ENCODE measurements at regions not wholly inside any gene's neighbourhood (a gene's known extent, or its start where the extent isn't known, plus 50 kb on each side); places are given as distances from the start of the nearest gene placed in this dataset.

DNA sequence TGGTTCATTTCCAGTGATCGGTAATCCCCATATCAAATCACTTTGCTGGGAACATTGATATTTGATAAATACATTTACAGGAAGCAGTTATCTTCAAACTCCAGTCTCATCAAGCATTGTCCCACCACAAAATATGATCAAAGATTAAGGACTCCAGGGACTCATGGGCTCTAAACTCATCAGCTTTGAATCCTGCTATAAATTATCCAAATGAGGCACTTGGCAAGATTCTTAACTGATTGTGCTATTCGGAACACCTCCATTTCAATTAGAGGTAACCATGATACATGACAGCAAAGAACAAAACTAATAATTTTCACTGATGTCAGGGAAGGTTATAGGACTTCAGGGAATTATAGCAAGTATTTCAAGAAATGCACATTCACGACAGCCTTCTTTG is 1088.1 kb upstream of the PIK3C3 start:
- TF ChIP-seq, protein P1, sequence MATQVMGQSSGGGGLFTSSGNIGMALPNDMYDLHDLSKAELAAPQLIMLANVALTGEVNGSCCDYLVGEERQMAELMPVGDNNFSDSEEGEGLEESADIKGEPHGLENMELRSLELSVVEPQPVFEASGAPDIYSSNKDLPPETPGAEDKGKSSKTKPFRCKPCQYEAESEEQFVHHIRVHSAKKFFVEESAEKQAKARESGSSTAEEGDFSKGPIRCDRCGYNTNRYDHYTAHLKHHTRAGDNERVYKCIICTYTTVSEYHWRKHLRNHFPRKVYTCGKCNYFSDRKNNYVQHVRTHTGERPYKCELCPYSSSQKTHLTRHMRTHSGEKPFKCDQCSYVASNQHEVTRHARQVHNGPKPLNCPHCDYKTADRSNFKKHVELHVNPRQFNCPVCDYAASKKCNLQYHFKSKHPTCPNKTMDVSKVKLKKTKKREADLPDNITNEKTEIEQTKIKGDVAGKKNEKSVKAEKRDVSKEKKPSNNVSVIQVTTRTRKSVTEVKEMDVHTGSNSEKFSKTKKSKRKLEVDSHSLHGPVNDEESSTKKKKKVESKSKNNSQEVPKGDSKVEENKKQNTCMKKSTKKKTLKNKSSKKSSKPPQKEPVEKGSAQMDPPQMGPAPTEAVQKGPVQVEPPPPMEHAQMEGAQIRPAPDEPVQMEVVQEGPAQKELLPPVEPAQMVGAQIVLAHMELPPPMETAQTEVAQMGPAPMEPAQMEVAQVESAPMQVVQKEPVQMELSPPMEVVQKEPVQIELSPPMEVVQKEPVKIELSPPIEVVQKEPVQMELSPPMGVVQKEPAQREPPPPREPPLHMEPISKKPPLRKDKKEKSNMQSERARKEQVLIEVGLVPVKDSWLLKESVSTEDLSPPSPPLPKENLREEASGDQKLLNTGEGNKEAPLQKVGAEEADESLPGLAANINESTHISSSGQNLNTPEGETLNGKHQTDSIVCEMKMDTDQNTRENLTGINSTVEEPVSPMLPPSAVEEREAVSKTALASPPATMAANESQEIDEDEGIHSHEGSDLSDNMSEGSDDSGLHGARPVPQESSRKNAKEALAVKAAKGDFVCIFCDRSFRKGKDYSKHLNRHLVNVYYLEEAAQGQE (IDR thresholded peaks at IDR 0.05; ENCODE audit: insufficient read depth in 1 of 2, low read depth in 2 of 2, low read length in 2 of 2): 0 out of 4 replicates have a peak, but pooled peaks of 1 of the 2 experiments have one; percentile 12
- no peak for TF ChIP-seq SIN3A (IDR thresholded peaks at IDR 0.05; ENCODE audit: borderline replicate concordance, insufficient read depth, low read length)
- no peak for TF ChIP-seq FOXP2 (optimal IDR thresholded peaks at IDR 0.05; ENCODE audit: borderline replicate concordance, extremely low read depth, extremely low read length, insufficient read depth)

DNA sequence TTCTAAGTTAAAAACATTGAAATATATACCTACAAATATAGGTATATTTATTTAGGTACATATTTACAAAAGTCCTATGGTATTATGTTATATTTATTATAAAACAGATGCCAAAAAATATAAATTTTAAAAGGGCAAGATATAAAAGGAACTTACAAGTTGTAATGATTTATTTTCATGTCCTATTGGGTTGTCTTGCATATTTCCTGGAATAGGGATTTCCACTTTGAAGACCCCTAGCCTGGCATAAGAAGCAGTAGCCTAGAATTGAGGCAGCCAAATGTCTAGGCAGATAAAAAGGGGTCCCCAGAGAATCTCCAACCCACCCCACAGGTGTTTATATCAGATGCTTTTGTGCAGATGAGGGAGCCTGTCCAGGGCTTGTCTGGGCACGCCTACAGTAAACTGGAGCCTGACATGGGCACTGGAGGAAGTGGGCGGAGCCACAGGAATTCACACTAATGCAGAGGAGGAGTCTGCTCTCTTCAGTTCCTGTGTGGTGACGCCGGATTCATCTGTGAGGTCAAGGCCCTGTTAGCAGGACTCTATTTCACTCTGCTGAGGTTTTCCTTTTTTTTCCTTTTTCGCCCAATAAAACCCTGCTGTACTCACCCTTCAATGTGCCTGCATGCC is 1088.9 kb upstream of the PIK3C3 start:
- TF ChIP-seq POLR2AphosphoS5 (IDR thresholded peaks at IDR 0.05; ENCODE audit: low read depth, low read length): no peak

DNA sequence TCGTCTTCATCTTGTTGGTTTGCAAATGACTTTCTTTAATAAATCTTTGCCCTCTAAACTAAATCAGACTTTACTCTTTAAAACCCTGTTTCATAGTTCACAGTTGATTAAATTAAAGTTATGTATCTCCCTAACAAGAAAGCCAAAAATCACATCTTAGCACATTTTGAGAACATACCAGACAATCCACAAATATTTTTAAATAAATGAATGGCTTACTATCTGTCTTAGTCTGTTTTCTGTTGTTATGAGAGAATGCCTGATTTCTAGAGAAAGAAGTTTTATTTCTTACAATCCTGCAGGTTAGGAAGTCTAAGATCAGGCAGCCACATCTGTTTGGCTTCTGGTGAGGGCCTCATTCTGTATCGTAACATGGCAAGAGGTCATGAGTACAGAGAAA is 1090.2 kb upstream of the PIK3C3 start:
- no peak for TF ChIP-seq POLR2AphosphoS5 (IDR thresholded peaks at IDR 0.05; ENCODE audit: low read depth, low read length)
- TF ChIP-seq, protein P1 (IDR thresholded peaks at IDR 0.05; ENCODE audit: insufficient read depth in 1 of 2, low read depth in 2 of 2, low read length in 2 of 2): no peak
- TF ChIP-seq TAF1 (IDR thresholded peaks at IDR 0.05; ENCODE audit: borderline replicate concordance, insufficient read depth, low read length): no peak
- TF ChIP-seq FOXP2 (optimal IDR thresholded peaks at IDR 0.05; ENCODE audit: borderline replicate concordance, extremely low read depth, extremely low read length, insufficient read depth): no peak
- no peak for TF ChIP-seq SIN3A (IDR thresholded peaks at IDR 0.05; ENCODE audit: borderline replicate concordance, insufficient read depth, low read length)

DNA sequence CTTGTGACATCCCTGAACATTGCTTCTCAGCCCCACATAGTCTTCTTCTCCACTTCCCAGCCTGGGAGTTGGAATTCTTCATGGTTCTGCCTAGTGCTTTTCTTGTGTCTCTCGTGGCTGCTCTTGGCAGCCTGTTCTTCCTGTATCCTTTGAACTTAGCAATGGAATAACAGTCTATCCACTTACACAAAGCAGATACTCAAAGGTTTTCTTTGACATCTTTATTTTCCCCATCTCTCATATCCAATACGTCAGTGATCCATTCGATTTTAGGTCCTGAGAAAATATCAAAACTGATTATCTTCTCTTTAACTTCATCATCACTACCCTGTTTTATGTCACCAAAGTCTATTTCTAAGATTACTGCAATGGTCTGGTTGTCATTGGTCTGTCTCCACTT is 1091.2 kb upstream of the PIK3C3 start:
- TF ChIP-seq SIN3A (IDR thresholded peaks at IDR 0.05; ENCODE audit: borderline replicate concordance, insufficient read depth, low read length): no peak
- TF ChIP-seq, protein P1 (IDR thresholded peaks at IDR 0.05; ENCODE audit: insufficient read depth in 1 of 2, low read depth in 2 of 2, low read length in 2 of 2): no peak
- TF ChIP-seq TAF1 (IDR thresholded peaks at IDR 0.05; ENCODE audit: borderline replicate concordance, insufficient read depth, low read length): no peak

DNA sequence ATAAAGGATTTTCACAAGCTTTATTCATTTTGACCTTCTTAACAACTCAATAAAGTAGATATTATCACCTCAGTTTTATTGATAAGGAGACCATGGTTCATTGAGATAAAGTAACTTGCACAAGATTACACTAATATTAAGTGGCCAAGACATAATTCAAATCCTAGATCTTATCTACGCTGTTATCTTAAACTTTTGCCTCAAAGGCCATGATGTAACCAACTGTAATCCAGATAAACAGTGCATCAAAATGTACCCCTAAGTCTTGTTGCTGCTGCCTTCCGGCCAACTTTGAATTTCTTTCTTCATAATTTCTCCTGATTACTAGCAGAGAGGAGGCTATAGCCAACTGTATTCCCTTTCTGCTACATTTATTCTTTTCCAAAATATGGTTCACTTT is 1094.8 kb upstream of the PIK3C3 start:
- no peak for TF ChIP-seq POLR2AphosphoS5 (IDR thresholded peaks at IDR 0.05; ENCODE audit: low read depth, low read length)
- TF ChIP-seq, protein P1 (IDR thresholded peaks at IDR 0.05; ENCODE audit: insufficient read depth in 1 of 2, low read depth in 2 of 2, low read length in 2 of 2): no peak
- TF ChIP-seq FOXP2 (optimal IDR thresholded peaks at IDR 0.05; ENCODE audit: borderline replicate concordance, extremely low read depth, extremely low read length, insufficient read depth): no peak
- no peak for TF ChIP-seq TAF1 (IDR thresholded peaks at IDR 0.05; ENCODE audit: borderline replicate concordance, insufficient read depth, low read length)
- TF ChIP-seq SIN3A (IDR thresholded peaks at IDR 0.05; ENCODE audit: borderline replicate concordance, insufficient read depth, low read length): no peak

Measured in PFSK-1 (cell line).